ENCODE measurements at regions not wholly inside any gene's neighbourhood (a gene's known extent, or its start where the extent isn't known, plus 50 kb on each side); places are given as distances from the start of the nearest gene placed in this dataset.
"Not testable (repeated sequence)": the region's sequence is repeated elsewhere in the genome, so short reads cannot be mapped to it uniquely, and the experiment has no call there.

GRCh38 chr12:131214936-131215335 lies 261.2 kb downstream of the ADGRD1 start:
- DNase-seq = not testable (repeated sequence)

GRCh38 chr12:131216587-131216986 lies 262.9 kb downstream of the ADGRD1 start:
- not testable (repeated sequence) for DNase-seq

- no peak for DNase-seq
Observed at GRCh38 chr12:131217024-131217586, 263.4 kb downstream of the ADGRD1 start.

- DNase-seq = no peak
Observed at GRCh38 chr12:131218026-131218922, 264.6 kb downstream of the ADGRD1 start.

- DNase-seq = no peak
Observed at GRCh38 chr12:131218923-131219669, 265.4 kb downstream of the ADGRD1 start.

- no peak for DNase-seq
Observed at GRCh38 chr12:131219670-131220330, 266.1 kb downstream of the ADGRD1 start.

- DNase-seq = no peak
Observed at GRCh38 chr12:131220331-131220685, 266.6 kb downstream of the ADGRD1 start.

- no peak for DNase-seq
Observed at GRCh38 chr12:131221061-131221956, 267.6 kb downstream of the ADGRD1 start.

- no peak for DNase-seq
Observed at GRCh38 chr12:131221957-131222328, 268.2 kb downstream of the ADGRD1 start.

- DNase-seq = no peak
Observed at GRCh38 chr12:131222329-131223139, 268.8 kb downstream of the ADGRD1 start.

GRCh38 chr12:131223171-131223761 lies 269.6 kb downstream of the ADGRD1 start:
- DNase-seq = no peak

GRCh38 chr12:131223791-131224225 lies 270.1 kb downstream of the ADGRD1 start:
- DNase-seq = no peak

GRCh38 chr12:131224226-131225065 lies 270.7 kb downstream of the ADGRD1 start:
- not testable (repeated sequence) for DNase-seq

- DNase-seq = not testable (repeated sequence)
Observed at GRCh38 chr12:131225066-131225380, 271.3 kb downstream of the ADGRD1 start.

- no peak for DNase-seq
Observed at GRCh38 chr12:131226345-131227265, 272.9 kb downstream of the ADGRD1 start.

GRCh38 chr12:131227641-131228040 lies 273.9 kb downstream of the ADGRD1 start:
- DNase-seq = not testable (repeated sequence)

- not testable (repeated sequence) for DNase-seq
Observed at GRCh38 chr12:131229079-131229425, 275.3 kb downstream of the ADGRD1 start.

Data from hindlimb muscle (tissue), 1 donor.